ENCODE measurements at regions not wholly inside any gene's neighbourhood (a gene's known extent, or its start where the extent isn't known, plus 50 kb on each side); places are given as distances from the start of the nearest gene placed in this dataset.

DNA sequence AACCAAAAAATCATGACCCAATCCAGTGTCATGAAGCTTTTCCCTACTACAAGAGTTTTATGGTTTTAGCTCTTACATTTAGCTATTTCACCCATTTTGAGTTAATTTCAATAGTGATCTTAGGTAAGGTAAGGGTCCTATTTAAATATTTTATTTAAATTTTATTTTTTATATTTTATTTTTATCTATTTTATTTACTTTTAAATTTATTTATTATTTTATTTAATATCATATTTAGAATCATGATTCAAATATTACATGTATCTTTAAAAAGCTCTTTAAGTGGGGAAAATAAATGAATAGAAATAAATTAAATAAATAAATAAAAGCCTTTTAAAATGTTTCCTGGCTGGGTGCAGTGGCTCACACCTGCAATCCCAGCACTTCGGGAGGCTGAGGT is 276.0 kb downstream of the SKIDA1 start:
- DNase-seq: no peak

DNA sequence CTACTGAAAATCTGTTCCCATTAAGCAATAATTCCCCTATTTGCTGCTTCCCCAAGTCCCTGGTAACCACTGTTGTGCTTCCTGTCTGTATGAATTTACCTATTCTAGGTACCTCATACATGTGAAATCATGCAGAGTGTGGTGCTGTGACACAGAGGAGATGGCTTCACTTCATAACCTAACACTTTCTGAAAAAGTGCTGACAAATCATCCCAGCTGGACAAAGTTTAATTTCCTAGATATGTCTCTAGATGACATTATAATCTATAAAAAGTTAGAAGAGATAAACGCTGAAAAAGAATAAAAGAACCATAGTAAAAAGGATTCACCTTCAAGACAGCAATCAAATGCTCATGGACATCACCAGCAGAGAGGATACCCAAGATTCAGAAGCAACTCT is 277.9 kb downstream of the SKIDA1 start:
- no peak for DNase-seq

DNA sequence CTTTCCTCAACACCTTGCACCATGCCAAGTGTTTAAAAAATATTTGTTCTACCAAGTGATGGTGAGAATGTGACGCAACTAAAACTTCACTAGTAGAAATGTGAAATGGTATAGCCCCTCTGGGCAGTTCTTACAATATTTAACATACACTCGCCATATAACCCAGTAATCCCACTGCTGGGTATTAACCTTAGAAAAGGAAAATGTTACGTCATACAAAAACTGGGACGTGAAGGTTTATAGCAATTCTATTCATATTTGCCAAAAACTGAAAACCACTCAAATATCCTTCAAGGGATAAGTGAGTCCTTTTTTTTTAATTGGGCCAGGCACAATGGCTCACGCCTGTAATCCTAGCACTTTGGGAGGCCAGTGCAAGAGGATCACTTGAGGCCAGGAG is 279.3 kb downstream of the SKIDA1 start:
- no peak for DNase-seq

DNA sequence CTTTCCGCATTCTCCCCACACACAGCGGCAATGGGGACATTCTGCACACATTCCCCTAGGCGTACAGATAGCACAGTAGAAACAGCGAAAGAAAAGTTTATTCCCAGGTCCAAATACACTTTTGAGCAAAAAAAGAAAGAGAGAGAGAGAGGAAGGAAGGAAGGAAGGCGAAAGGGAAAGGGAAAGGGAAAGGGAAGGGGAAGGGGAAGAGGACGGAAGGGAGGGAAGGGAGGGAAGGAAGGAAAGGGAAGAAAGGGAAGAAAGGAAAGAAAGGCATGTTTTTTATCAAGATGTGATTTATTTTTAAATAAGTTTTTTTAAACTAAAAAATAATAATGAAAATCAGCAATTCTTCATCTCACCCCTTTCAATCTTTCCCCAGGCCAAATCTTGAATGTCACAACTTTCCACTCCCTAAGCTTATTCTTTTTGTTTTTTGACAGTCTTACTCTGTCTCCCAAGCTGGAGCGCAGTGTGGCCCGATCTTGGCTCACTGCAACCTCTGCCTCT is 281.7 kb downstream of the SKIDA1 start:
- DNase-seq: no peak

DNA sequence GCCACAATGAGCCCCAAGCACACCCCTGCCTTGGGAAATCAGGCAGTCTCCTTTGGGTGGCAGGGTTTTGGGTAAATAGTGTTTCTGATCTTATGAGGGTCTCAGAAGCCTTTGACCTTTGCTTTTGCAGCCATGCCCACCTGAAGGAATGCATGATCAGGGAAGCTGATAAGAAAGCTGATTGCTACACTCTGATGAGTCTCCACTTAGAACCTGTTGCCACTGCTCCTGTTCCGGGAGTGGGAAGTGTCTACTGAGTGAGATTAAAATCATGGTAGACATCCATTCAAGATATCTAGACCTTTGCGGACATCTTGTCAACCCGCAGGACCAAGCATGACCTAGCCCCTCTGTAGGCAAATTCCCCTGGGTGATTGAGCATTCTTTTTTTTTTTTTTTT is 282.6 kb downstream of the SKIDA1 start:
- DNase-seq: no peak

DNA sequence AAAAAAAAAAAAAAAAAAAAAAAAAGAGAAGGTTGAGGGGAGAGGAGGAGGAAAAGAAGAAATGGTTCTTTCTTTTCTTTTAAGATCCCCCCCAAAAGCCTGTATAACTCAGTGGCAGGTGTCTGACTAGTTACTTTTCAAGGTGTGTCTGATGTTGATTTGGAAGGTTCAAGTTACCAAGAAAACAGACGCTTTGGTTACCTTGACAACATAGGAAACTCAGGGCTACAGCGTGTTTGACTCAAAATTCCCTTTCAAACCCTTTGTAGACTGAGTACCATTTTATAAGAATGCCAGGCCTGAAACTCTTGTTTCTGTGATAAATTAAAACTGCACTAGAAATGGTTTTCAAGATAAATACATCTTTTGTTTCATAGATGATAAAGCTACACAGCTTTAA is 286.8 kb downstream of the SKIDA1 start:
- DNase-seq: no peak

DNA sequence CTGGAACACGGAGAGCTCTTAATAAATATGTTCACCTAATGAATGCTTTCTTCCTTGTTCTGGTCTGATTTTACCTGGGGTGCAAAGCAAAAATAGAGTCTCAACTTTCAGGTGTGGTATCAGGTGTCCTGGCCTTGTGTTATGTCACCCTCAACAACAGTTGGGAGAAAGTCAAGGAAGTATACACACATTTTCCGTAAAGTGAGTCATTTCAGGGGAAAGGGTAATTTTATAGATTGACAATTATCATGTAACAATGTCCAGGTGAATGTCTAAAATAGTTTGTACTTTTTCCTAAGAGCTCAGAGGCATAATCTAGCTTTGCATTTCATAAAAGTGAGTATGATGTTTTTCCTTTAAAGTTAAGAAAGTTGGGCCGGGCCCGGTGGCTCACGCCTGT is 287.4 kb downstream of the SKIDA1 start:
- no peak for DNase-seq

DNA sequence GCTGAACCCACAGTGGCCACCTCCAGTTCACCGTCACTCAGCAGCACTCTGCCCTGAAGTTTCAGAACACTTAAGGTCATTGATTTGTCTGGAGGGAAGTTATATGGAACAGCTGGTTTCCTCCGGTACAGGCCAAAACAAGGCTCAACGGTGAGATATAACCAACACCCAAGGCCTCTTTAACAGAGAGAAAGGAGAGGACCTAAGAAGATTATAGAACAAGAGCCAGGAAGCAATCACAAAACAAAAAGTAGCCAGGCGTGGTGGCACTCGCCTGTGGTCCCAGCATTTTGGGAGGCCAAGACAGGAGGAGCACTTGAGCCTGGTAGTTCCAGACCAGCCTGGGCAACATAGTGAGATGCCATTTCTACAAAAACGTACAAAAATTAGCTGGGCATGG is 290.7 kb downstream of the SKIDA1 start:
- DNase-seq: no peak

DNA sequence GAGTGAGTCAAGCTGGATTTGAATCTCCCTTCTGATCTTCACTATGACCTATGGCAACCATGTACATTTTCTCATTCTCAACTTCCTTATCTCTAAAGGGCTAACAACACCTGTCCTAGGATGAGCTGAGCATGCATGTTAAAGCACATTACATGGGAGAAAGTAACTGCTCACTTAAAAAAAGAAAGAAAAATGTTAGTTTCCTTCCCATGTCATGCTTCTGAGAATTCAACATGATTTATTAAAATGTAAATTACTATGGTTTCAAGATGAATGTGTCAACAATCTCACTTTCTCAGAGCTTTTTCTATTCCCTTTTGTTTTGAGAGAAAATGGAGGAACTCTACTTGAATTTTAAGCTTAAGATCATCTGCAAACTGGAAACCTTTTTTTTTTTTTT is 295.3 kb downstream of the SKIDA1 start:
- DNase-seq: no peak

DNA sequence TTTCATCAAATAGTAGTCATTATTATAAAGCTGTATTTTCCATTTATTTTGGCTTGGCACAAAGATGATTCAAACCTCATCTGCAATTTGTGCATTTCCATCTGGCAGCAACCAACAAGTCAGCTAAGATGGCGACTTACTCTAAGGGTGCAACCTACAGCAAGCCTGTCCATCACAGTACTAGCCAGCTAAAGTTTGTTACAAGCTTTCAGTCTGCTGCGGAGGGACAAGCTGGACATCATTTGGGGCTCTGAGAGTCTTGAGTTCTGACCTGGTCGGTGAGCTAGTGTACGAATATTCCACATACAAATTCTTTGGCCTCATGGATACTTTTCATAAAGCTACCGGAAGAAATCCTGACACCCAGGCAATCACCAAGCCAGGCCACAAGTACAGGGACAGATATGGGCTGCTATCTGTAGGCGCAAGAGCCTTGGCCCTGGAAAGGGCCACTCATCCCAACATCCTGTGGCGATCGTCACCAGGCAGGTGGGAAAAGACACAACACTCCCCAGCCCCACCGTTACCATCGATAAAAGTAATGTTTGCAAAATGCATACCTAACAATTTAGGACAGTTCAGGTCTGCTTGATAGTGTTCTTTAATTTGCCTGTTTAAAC is 307.6 kb downstream of the SKIDA1 start:
- no peak for DNase-seq

DNA sequence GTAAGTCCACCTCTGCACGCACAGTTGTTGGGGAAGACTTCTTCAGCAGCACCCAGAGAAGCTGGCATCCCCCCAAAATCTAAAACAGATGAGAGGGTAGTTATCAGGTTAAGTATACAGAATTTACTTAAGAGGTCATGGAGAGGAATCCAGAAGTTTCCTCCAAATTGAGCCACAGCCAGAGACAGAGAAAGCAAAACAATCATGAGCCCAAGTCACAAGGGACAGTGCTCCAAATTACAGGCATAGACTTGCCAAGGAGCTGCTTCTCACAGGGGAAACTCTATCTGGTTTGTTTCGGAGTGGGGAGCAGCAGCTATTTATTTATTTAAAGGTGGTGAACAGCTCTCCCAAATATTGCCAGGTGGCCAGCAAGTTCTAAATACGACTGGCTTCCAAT is 308.4 kb downstream of the SKIDA1 start:
- DNase-seq: no peak

DNA sequence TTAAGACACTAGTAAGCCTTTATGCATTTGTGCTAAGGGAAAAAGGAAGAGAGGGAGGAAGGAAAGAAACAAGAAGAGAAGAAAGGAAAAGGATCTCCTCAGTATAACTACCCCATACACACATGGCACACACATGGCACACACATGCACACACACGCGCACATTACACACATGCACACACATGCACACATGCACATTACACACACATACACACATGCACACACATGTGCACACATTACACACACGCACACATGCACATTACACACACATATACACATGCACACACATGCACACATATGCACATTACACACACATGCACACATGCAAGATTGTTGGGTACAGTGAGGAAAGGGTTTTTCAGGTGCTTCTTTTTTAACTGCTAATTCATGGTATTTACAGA is 311.2 kb downstream of the SKIDA1 start:
- no peak for DNase-seq

DNA sequence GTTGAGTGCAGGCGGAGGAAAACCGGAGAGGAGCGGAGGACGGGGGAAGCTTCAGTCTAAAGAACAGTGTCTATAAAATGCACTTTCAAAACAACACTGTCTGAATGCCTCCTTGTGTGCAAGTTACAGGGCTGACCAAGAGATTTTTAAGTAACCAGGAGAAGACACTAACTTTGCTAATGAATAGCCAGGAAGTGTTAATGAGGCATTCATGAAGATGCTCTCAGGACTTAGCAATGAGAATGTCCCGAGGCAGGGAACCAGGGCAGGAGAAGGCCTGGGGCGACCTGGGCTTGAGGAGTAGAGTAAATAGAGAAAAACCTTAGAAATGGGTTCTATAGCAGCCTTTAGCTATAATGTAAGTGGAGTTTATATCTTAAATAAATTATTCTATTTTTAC is 312.1 kb downstream of the SKIDA1 start:
- no peak for DNase-seq

DNA sequence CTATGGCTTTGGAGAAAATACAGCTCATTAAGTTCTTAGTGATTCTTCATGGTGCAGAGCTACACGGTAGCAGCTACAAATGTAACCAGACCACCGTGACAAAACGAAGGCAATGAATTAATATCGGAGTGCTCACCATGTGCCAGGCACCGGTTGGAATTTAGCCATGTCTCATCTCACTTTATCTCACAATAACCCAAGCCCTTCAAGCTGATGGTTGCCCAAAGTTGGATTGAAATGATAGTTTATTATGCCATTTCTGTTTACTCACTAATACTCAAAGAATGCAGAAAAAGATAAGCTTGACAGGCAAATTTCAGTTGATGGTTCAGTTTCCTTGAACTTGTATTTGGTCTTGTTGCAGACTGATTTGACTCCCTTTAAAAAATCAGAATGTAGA is 312.6 kb downstream of the SKIDA1 start:
- DNase-seq: no peak

DNA sequence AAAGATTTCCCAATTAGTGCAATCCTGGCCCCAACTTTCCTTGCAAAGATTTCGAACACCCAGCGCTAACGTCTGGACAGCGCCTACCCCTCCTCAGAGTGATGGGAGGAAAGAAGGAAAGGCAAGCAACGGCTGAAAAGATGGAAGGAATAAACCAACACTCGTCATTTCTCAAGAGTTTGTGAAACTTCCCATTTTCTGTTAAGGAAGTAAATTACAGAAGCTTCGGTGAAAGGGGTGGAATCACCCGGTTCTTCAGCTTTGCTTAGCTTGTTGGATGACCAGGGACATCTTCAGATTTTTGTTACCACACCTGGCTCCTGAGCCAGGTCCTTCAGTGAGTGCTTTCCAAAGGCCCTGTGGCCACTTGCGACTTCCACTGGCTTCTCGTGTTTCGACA is 313.1 kb downstream of the SKIDA1 start:
- DNase-seq: no peak

DNA sequence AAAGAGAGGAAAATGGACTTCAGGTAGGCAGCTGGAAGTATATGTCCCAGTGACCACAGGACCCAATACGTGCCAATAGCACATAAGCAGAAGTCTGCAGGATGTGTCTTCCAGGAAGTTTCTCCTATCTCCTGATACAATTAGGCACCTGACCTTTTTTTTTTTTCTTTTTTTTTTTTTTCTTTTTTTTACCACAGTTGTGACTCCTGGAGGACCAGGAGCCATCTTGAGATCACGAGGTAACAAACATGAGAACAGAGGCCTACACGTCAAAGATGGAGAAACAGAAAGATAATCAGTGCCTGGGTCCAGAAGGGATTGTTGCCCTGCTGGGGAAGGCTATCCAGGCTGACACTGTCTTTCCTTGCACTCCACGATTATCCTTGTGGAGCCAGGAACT is 312.4 kb upstream of the NEBL start:
- DNase-seq: no peak

DNA sequence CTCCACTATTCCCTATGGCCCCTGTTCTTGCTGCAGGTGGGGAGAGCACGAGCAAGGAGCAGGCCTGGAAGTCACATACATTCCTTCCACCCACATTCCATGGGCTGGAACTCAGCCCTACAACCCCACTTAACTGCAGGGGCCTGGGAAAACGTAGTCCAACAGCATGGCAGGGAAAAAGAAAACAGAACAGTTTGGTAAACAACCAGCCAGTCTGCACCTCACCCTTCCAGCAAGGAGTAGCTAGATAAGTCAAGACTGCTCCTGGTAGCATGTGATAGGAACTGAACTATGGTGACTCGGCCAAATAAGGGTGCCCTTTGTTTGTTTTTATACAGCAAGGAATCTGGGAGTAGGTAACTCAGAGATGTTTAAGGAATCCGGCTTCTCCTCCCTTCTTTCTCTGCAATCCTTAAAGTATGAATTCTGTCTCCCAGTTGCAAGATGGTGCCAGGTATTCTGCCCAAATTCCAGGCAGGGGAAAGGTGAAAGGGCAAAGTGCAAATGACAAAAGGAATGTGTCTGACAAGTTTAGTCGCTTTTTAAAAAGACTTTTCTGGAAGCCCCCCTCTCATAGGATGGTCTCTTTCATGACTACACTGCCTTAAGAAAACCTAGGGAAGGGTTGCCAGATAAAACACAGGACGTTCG is 311.7 kb upstream of the NEBL start:
- DNase-seq: no peak

DNA sequence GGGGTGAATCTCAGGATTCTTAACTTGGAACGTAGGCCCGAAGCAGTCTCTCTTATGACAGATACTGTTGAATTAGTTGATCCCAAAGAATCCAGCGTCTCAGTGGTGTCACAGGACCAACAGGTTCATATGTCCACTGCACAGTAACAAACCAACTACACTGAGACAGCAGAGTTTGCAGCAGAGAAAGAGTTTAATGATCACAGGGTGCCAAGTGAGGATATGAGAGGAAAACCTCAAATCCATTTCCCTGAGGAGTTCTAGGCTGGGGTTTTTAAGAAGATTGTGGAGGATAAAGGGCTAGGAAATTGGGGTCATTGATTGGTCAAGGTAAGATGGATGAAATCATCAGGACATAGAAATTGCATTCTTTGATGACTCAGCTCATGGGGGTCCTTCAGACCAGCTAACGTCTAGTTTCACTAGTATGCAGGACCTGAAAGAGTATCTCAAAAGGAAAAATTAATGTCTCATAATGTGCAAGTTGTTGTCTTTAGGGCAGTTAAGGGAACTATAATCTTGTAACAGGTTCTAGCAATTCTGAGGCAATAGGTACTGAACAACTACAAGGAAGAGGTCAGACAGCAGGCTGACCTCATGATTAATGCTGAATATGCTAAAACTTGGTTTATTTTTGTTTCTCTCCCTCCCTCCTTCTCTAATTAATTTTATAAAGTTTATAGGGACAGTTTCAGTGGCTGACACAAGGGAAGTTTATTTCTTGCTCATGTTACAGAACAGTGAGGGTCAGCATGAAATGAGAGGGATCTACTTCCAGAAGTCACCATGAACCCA is 310.9 kb upstream of the NEBL start:
- DNase-seq: no peak

DNA sequence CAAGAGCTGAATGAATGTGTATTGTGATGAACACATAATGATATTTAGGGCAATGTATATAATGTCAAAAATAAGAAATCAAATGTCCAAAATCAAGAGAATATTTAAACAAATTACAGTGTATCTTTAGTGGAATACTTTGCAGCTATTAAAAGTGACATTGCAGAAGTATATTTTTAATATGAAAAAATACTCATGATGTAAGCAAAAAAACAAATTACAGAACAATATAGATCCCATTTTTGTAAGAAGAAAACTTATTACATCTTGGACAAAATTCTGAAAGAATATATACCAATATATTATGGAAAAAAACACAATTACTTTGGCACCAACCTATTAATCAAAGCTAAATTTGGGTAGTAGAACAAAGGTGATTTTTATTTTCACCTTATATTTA is 308.2 kb upstream of the NEBL start:
- no peak for DNase-seq

DNA sequence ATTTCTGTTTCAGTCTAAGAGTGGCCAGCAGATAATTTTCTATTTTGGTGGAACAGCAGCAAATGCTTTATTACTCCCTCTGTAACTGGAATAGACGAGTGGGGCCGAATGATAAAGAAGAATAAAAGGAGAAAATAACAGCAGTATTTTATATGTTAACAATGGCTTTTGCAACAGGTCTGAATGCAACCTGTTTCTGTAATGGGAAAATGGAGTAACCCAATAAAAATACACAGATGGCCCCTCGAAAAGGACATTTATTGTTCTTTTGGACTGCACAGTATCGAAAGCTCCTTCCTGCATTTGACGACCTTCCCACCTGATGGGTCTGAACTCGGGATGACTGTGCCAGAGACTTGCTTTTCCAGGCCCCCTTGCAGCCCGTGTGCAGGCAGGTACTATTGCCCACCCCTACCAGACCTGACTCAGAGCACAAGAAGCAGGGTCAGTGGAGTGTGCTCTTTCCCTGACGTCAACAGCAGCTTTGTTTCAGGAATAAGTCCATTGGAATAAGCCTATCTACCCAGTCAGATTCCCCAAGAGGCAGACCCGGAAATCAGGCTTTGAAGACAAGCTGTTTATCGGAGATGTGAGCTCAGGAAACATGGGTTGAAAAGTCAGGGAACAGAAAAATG is 306.5 kb upstream of the NEBL start:
- no peak for DNase-seq

DNA sequence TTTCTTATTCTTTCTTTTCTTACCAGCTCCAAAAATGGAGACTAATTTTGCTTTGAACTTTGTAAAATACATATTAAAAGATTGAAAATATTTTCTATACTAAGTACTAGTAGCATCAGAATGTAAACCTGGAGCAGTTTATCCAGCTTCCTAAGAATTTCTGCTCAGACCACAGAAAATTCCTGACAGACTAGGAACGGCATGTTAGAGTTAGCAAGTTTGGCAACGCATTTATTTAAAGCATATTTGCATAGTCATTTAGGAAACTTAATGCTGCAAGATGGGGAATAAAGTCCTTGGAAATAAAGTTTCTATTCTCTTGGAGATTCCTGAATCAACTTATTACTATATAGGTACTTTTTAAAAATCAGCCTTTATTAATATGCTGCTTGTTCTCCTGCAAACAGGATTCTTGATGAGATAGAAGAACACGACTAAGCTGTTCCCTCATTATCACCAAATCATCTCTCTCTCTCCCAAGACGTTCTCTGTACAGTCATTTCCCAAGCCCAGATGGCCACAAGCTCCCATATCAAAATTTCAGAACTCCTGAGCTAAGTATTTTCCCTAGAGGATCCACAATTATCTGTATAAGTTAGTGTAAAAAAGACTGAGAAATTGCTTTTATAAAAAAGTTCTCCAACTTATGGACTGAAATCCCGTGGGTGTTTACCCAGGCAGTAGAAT is 305.8 kb upstream of the NEBL start:
- DNase-seq: no peak

DNA sequence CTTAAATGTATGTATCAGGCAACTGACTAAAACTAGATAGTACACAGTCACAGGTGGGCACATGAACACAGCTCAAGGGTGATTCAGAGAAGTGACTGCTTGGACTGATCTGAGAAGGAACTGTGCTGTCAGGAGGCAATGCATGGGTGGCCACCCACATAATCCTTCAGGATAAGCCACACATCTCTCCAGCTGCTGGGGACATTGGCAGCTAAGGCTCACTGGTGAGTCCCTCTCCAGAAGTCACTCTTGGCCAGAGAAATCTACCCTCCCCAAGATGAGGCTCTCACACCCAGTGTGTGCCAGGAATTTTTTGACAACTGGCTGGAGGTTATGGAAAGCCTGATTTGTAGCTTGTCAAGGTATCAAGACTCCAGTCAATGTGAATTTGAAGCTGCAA is 302.4 kb upstream of the NEBL start:
- no peak for DNase-seq

DNA sequence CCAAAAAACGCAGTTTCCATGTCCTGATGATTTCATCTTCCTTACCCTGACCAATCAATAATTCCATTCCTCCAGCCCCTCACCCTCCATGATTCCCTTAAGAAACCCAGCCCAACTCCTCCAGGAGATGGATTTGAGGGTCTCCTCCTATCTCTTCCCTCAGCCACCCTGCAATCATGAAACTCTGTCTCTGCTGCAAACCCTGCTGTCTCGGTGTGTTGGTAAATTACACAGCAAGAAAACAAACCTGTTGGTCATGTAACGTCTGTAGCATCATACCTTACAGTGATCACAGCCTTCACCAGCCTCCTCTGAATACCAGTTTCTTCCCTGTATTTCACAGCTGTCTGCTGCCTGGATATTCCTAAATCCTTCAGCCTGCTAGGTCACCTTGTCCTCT is 300.7 kb upstream of the NEBL start:
- DNase-seq: no peak
